Midbrain (tissue), 1 donor: ENCODE measurements at regions not wholly inside any gene's neighbourhood (a gene's known extent, or its start where the extent isn't known, plus 50 kb on each side); places are given as distances from the start of the nearest gene placed in this dataset.
A peak's percentile ranks its signal among the peaks of the same experiment; 100 is the strongest.
"Not testable (repeated sequence)": the region's sequence is repeated elsewhere in the genome, so short reads cannot be mapped to it uniquely, and the experiment has no call there.

ENCODE experiments used
- DNase-seq: peaks from one replicate; lab custom pipeline; 2025; lab: John Stamatoyannopoulos, UW

DNA sequence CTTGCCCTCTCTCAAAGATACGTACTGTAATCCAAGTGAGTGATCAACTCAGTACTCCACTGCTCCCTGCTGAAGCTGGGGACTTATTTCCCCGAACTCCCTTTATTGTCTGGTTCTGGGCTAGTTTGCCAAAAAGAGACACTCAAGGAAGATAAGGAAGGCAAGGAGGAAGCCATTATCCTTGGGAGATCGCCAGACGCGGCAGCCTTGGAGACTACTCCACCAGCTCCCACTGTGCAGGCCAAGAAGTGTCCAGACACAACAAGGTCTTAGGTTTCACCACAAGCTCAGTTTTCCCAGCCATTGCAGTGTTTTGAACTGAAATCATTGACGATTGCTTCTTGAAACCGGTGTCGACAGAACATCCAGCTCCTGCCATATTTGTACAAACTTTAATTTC is 439.6 kb upstream of the UBE2E3 start:
- no peak for DNase-seq

DNA sequence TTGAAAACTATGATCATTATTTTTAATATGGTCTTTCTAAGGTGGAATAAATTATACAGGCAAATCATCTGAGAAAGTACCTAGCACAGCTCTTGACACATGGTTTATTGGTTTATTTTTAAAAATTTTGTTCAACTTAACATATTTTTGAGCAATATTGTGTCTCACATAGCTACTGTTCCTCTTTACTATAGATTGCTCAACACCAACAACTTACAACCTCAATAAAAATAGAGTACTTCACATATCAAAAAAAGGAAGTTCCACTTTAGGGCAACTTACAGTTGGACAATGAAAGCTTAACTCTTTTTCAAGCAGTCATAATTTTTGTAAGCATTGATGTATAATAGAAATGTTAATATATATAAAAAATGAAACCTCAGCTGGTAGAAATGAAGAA is 440.9 kb upstream of the UBE2E3 start:
- no peak for DNase-seq

DNA sequence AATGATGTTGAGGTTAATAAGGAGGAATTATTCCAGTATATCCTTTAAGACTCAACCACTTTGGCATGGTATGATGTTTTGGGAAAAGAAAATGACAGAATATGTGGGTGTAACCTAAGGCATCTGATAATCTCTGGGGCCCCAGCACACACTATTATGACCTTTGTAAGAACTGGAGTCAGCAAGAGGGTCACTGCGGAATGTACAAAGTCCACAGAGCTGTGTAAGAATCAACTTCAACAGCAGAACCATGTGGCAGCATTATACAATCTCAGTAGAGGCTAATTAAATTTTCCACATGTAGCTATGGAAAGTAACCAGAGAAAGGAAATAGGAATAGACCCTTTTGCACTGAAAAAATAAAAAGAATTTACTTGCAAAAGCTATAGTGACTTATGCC is 445.1 kb upstream of the UBE2E3 start:
- no peak for DNase-seq

DNA sequence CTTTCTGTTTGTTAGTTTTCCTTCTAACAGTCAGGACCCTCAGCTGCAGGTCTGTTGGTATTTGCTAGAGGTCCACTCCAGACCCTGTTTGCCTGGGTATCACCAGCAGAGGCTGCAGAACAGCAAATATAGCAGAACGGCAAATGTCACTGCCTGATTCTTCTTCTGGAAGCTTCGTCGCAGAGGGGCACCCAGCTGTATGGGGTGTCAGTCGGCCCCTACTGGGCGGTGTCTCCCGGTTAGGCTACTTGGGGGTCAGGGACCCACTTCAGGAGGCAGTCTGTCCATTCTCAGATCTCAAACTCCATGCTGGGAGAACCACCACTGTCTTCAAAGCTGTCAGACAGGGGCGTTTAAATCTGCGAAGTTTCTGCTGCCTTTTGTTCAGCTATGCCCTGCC is 448.6 kb upstream of the UBE2E3 start:
- not testable (repeated sequence) for DNase-seq

- DNase-seq = no peak
Measured at GRCh38 chr2:180524499-180524898, 455.9 kb upstream of the UBE2E3 start.

GRCh38 chr2:180523621-180524340 is 456.6 kb upstream of the UBE2E3 start:
- DNase-seq = no peak

GRCh38 chr2:180520921-180521581 is 459.4 kb upstream of the UBE2E3 start:
- DNase-seq = no peak

DNA sequence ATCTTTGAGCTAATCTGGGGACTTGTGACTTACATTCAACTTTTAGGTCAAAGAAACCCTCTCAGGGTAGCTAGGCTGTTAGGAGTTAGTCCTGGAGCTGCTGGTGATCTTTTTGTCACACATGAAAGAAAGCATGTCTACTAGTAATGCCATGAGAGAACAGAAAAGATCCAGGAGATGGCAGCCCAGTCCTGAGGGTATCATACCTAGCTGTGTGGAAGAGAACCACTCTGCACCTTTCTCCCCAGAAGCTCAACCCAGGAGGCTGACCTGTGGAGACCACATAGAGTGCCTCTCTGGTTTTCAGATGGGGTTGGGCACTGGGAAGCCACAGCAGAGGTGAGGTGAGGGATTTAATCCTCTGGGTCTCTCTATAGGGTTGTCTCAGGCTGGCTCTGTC is 460.2 kb upstream of the UBE2E3 start:
- DNase-seq = peak; percentile 0

DNA sequence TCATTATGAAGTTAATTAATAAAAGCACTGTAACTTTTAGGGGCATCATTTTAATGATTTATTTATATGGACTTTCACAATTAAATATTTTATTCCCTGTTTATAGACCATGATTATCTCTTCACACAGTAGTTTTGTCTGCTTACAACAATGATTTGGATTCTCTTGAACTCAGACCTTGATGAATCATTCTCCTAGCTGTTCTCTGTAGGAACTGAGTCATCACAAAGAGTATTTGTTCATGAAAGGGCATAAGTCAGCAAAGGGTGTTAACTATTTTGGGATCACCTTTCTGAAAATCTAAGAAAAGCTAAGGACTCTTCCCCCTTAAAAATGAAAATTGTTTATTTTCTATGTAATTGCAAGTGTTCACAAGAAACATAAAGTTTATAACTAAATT is 461.1 kb upstream of the UBE2E3 start:
- no peak for DNase-seq

- no peak for DNase-seq
Measured at GRCh38 chr2:180516232-180516631, 464.2 kb upstream of the UBE2E3 start.

DNA sequence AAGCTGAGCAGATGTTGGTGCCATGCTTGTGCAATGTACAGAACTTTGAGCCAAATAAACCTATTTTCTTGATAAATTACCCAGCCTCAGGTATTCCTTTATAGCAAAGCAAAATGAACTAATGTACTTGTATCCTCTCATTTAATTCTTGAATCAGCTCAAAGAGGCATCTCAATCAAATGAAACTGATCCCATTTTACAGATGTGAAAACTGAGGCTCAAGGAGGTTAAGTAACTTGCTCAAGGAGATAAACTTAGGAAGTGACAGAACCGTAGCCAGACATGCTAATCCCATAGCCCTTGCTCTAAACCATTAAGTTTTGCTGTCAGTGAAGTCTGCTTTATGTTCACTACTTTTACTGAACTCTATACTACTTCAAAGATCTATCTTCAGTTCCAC is 467.0 kb upstream of the UBE2E3 start:
- DNase-seq = no peak

- no peak for DNase-seq
Measured at GRCh38 chr2:180508458-180508857, 471.9 kb upstream of the UBE2E3 start.

DNA sequence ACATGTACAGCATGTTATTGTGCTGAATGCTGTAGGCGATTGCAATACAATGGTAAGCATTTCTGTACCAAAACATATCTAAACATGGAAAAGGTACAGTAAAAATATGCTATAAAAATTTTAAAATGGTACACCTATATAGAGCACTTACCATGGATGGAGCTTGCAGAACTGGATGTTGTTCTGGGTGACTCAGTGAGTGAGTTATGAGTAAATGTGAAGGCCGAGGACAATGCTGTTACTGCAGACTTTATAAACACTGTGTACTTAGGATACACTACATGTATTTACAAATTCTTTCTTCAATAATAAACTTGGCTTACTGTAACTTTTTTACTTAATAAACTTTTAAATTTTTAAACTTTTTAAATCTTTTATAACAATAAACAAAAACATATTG is 473.4 kb upstream of the UBE2E3 start:
- DNase-seq = no peak

GRCh38 chr2:180505203-180505602 is 475.2 kb upstream of the UBE2E3 start:
- no peak for DNase-seq

DNA sequence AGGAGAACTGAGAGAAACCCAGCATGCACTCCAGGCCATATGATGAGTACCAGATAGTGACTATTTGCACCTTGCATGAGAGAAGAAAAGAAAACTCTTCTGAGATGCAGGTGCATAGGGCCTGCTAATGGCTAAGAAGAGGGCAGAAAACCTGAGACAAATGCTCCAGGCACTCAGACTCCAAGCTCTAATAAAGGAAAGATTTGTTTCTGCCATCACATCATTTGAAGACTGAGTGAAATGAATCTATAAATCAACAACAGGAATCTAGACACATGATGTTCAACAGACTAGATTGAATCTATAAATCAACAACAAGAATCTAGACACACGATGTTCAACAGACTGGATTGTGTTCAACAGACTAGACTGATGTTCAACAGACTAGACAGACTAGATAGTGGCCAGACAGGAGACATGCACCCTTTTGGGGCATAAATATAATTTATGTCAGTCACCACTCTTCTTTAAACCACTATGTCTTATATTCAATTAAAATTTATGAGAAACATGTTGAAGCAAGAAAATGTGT is 482.7 kb upstream of the UBE2E3 start:
- no peak for DNase-seq

- no peak for DNase-seq
Measured at GRCh38 chr2:180495606-180496005, 484.8 kb upstream of the UBE2E3 start.

GRCh38 chr2:180494286-180494685 is 486.1 kb upstream of the UBE2E3 start:
- no peak for DNase-seq

DNA sequence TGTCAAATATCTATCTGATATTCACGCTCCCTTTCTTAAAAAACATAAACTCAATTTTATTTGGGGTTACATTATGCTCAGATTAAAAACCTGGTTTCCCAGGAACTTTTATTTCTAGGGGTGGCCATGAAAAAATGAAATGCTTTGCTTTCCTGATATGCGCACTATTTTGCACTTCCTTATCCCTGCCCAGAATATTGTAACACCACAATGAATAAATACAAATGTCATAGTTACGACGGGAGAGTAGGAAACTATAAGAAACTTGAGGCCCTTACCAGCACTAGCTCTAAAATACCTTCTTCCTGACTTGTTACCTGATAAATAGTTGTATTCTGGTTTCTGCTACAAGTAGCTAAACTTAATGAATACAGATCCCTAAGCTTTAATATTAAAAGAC is 475.6 kb upstream of the CWC22 start:
- DNase-seq = no peak

GRCh38 chr2:180481998-180482397 is 474.9 kb upstream of the CWC22 start:
- no peak for DNase-seq

- DNase-seq = no peak
Measured at GRCh38 chr2:180478883-180479282, 471.8 kb upstream of the CWC22 start.

DNA sequence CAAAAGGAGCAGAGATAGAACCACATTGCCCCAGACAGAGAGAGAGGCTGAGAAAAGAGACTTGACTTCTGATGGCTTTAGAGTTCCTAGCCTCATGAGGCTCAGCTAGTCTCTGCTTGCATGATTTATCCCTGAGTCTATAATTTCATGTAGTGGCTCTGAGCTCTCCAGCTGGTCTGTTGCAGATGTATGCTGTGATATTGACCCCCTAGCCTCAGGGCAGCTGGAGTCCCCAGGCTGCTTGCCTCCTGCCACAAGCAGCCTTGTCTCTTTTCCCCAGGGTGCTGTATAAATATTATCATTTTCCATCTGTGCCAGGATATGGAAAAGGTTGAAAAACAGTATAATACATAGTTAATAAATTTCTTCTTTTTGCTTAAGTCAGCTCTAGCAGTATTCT is 467.6 kb upstream of the CWC22 start:
- no peak for DNase-seq

DNA sequence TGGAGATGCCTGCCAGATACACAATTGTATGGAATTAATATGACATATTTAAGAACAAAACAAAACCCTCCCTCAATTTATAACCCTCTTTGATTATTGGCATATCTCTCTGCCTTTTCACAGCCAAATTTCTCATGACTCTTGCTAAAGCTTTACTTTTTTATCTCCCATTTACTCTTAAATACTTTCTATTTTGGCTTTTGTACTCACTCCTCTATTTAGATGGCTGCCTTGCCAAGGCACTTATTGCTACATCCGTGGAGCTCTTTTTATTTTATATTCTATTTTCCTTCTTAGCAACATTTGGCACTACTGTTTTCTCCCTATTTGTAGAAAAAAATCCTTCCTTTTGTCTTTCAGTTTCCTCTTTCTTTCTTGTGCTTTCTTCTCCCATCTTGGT is 466.4 kb upstream of the CWC22 start:
- DNase-seq = no peak

DNA sequence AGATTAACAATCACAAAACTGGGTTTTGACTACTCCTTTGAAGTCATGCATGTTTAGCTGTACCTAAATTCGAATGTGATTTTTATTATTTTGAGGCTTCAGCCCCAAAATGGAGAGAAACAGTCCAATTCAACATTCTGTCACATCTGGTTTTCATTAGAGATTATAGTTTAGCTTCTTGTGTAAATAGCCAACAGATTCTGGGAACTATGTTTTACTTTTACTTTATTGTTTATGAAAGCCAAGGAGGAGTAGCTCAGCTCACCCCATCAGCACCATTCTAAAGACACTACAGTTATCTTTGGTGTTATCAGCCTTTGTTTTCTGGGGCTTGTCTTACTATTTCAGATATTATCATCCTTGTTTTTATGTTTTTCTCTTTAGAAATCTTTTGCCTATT is 465.0 kb upstream of the CWC22 start:
- DNase-seq = no peak

DNA sequence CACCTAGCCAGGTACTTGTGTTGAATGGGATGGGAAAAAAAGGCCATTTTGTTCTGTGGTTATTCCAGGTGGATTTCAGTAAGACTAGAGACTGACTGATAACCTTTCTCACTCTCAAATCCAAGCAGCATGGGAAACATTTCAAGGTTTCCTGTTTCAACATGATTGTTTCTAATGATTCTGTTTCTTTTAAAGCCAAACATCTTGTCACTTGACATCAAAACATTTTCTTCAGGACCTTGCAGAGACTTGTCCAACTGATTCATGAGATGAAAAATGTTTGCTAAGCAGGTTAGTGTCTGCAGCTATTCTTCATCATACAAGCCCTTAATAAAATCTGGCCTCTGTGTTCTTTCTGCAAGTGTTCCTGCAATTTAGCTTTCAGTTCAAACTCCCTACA is 456.5 kb upstream of the CWC22 start:
- DNase-seq = no peak
